ENCODE measurements at regions not wholly inside any gene's neighbourhood (a gene's known extent, or its start where the extent isn't known, plus 50 kb on each side); places are given as distances from the start of the nearest gene placed in this dataset.
A peak's percentile ranks its signal among the peaks of the same experiment; 100 is the strongest.

DNA sequence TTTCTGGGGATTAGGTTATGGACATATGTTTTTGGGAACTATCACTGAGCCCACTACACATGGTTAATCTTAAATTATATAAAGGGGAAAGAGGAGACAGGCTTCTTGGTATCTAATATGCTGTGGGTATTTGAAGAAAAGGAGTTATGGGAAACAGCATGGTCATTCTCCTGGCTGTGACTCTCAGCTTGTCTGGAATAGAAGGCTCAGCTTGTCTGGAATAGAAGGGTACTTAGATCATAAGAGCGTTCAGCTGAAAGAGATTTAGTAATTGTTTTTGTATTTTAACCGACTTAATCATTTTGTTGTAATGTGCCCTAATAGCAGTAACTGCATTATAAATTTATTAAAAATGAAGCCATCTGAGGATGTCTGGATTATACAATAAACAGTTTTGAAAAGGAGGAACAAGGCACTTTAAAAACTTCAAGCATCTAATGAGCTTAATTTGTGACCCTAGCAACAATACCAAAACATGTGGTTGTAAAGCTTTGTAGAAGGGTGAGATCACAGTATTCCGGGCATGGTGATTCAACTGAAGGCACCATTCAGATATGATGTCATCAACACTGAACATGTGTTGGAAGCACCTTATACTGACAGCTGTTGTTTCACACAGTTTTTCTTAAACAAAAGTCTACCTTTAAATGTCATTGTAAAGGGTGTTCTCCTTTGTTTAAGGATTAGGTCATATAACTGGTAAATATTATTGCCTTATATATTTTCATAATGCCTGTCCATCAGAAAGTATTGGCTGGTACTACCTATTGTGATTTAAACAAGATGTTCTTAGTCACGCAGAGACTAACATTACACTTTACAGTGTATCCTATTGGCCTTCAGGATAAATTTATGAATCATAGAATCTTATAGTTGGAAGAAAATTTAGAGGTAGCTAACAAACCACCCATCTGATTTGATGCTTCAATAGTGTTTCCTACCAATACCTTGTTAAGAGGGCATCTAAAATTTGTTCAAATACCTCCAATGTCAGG, 2174.1 kb upstream of the WWC1 start:
- no peak for ATAC-seq

GRCh38 chr5:166119506-166119905, 2171.9 kb upstream of the WWC1 start:
- Histone ChIP-seq H3K4me1 (ENCODE audit: insufficient read depth, low read length) (no peaks in the 10 kb centered on the region), H3K4me2 (ENCODE audit: low read depth, low read length) (no peak overlapping the region), H3K27me3 (ENCODE audit: control insufficient read depth in 1 of 2, insufficient read depth in 2 of 2, low read length in 2 of 2) (no peaks in the 10 kb centered on the region), H2AFZ (ENCODE audit: low read length) (no peak overlapping the region), H3K36me3 (replicated peaks in 1 of 2; ENCODE audit: control insufficient read depth in 1 of 2, insufficient read depth in 2 of 2, low read length in 2 of 2) (no peaks in the 10 kb centered on the region), H3K27ac (ENCODE audit: extremely low read length, insufficient read depth, low read length) (no peak overlapping the region), H3K9ac (ENCODE audit: insufficient read depth, low read depth, low read length) (no peak overlapping the region), H3K79me2 (ENCODE audit: insufficient read depth, low read length) (no peaks in the 10 kb centered on the region), H3K9me3 (ENCODE audit: low read length) (peaks cover 94% of the 10 kb centered on the region), H3K4me3 (replicated peaks in 1 of 3; ENCODE audit: insufficient read depth in 1 of 3, low read depth in 2 of 3, low read length in 3 of 3) (no peak overlapping the region), H4K20me1 (ENCODE audit: insufficient read depth, low read length) (no peaks in the 10 kb centered on the region)
- FAIRE-seq (no peak), ATAC-seq (no peak), DNase-seq (ENCODE audit: low spot score) (no peak)
- BruUV-seq (replicated peaks), result no TSS peak
- TF ChIP-seq ZNF256 (CRISPR knock-in tag; conservative IDR thresholded peaks at IDR 0.05), result no peak
- TF ChIP-seq, protein P1, sequence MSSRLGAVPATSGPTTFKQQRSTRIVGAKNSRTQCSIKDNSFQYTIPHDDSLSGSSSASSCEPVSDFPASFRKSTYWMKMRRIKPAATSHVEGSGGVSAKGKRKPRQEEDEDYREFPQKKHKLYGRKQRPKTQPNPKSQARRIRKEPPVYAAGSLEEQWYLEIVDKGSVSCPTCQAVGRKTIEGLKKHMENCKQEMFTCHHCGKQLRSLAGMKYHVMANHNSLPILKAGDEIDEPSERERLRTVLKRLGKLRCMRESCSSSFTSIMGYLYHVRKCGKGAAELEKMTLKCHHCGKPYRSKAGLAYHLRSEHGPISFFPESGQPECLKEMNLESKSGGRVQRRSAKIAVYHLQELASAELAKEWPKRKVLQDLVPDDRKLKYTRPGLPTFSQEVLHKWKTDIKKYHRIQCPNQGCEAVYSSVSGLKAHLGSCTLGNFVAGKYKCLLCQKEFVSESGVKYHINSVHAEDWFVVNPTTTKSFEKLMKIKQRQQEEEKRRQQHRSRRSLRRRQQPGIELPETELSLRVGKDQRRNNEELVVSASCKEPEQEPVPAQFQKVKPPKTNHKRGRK (CRISPR knock-in tag; IDR thresholded peaks at IDR 0.05), result no peak
- no peak for TF ChIP-seq FOXA3 (CRISPR knock-in tag; IDR thresholded peaks at IDR 0.05)
- TF ChIP-seq ARNT (IDR thresholded peaks at IDR 0.05), result no peak
- TF ChIP-seq GZF1 (CRISPR knock-in tag; IDR thresholded peaks at IDR 0.05), result no peak
- TF ChIP-seq SKI (IDR thresholded peaks at IDR 0.05; ENCODE audit: partially characterized antibody), result no peak
- no peak for TF ChIP-seq KAT7 (CRISPR knock-in tag; IDR thresholded peaks at IDR 0.05; ENCODE audit: borderline replicate concordance)
- TF ChIP-seq ZFX (CRISPR knock-in tag; IDR thresholded peaks at IDR 0.05; ENCODE audit: low read depth), result no peak
- intact Hi-C loops (cut with micrococcal nuclease; ENCODE audit: unreplicated experiment), result no loop called here
- WGBS (ENCODE audit: low lambda C conversion rate), result 20% methylated on average over 2 of the region's 2 CpGs
- POLR2A ChIA-PET, result no interaction called here
- in situ Hi-C loops (cut with HindIII; ENCODE audit: extremely low pct_ligation_motif_present, low pct_unique_long_range_greater_than_20kb), result no loop called here
- CTCF ChIA-PET (ENCODE audit: low intra/inter-chr PET ratio, low total read pairs), result no interaction called here

More for the DNA sequence above, 2174.1 kb upstream of the WWC1 start:
- H3K36me3 ChIP-seq (replicated peaks in 1 of 2; ENCODE audit: control insufficient read depth in 1 of 2, insufficient read depth in 2 of 2, low read length in 2 of 2), result no peaks in the 10 kb centered on the region
- no peaks in the 10 kb centered on the region for H3K79me2 ChIP-seq (ENCODE audit: insufficient read depth, low read length)
- no peaks in the 10 kb centered on the region for H4K20me1 ChIP-seq (ENCODE audit: insufficient read depth, low read length)
- ChIA-PET CTCF (ENCODE audit: low intra/inter-chr PET ratio, low total read pairs) (no interaction called here), POLR2A (no interaction called here)
- WGBS (ENCODE audit: low lambda C conversion rate), result 6% methylated on average over 4 of the region's 4 CpGs
- peak; percentile 21; the same call in 1 of the 2 replicates for TF ChIP-seq CREB1 (IDR thresholded peaks at IDR 0.05)
- no peak for TF ChIP-seq CREB1 (CRISPR knock-in tag; IDR thresholded peaks at IDR 0.05)
- no peak for TF ChIP-seq ZNF557 (CRISPR knock-in tag; IDR thresholded peaks at IDR 0.05)
- TF ChIP-seq SNAI1 (CRISPR knock-in tag; IDR thresholded peaks at IDR 0.05; ENCODE audit: borderline replicate concordance), result no peak
- peak; percentile 78 for TF ChIP-seq ATF7 (IDR thresholded peaks at IDR 0.05)
- no peak for TF ChIP-seq ATF7 (CRISPR knock-in tag; IDR thresholded peaks at IDR 0.05)
- H3K9me3 ChIP-seq (ENCODE audit: low read length), result peaks cover 91% of the 10 kb centered on the region
- in situ Hi-C loops (cut with HindIII; ENCODE audit: extremely low pct_ligation_motif_present, low pct_unique_long_range_greater_than_20kb), result no loop called here
- intact Hi-C loops (cut with micrococcal nuclease; ENCODE audit: unreplicated experiment), result no loop called here
- DNase-seq (ENCODE audit: low spot score), result no peak
- no peak overlapping the region for H3K27ac ChIP-seq (ENCODE audit: extremely low read length, insufficient read depth, low read length)
- no peak overlapping the region for H2AFZ ChIP-seq (ENCODE audit: low read length)
- no TSS peak for BruUV-seq (replicated peaks)
- no peaks in the 10 kb centered on the region for H3K27me3 ChIP-seq (ENCODE audit: control insufficient read depth in 1 of 2, insufficient read depth in 2 of 2, low read length in 2 of 2)
- no peak overlapping the region for H3K4me3 ChIP-seq (replicated peaks in 1 of 3; ENCODE audit: insufficient read depth in 1 of 3, low read depth in 2 of 3, low read length in 3 of 3)
- H3K9ac ChIP-seq (ENCODE audit: insufficient read depth, low read depth, low read length), result no peak overlapping the region
- FAIRE-seq, result no peak
- no peaks in the 10 kb centered on the region for H3K4me1 ChIP-seq (ENCODE audit: insufficient read depth, low read length)
- H3K4me2 ChIP-seq (ENCODE audit: low read depth, low read length), result no peak overlapping the region
